K562 (cell line): ENCODE measurements at regions not wholly inside any gene's neighbourhood (a gene's known extent, or its start where the extent isn't known, plus 50 kb on each side); places are given as distances from the start of the nearest gene placed in this dataset.

Experiments
- ATAC-seq: fragments of 200-7000 bp; cut with Tn5 transposase; 3 replicates; pipeline ENCODE4 v1.9.1; 2020; ENCODE audit warnings: moderate library complexity
- BruUV-seq: library from RNA; stranded (reverse); fragments of 400-500 nt; replicated peaks from 2 replicates; lab custom pipeline; 2021; lab: Mats Ljungman, UMichigan
- CTCF ChIA-PET: fragments of 300-600 bp; formaldehyde crosslinking; extraction: SDS; loops from one replicate; lab custom pipeline; 2021; ENCODE audit warnings: low intra/inter-chr PET ratio; lab: Yijun Ruan, JAX
- POLR2A ChIA-PET: fragments of 300-600, 350-650 bp; sonication (Branson Sonifier 250); formaldehyde crosslinking; extraction: SDS; loops from one replicate; lab custom pipeline; 2021; ENCODE audit warnings: antibody characterized with exemption, inconsistent platforms; lab: Yijun Ruan, JAX
- DNase-seq, 4 experiments: peaks; one replicate each; pipeline versions ENCODE4 v3.0.0 to v3.0.0-alpha.2; 2011 to 2018; ENCODE audit warnings: low spot score in 3 of 4, mixed read lengths in 3 of 4; ENCODE audit errors: extremely low read depth in 1 of 4
- FAIRE-seq: peaks from 2 replicates; lab custom pipeline; 2011; peaks lifted over from hg19 to GRCh38; lab: Jason Lieb, UNC
- H2AFZ ChIP-seq: 2 replicates; pipeline ENCODE4 v1.6.0; 2011; ENCODE audit warnings: low read depth, low read length, control low read depth, inconsistent platforms
- H3K27ac ChIP-seq: fragments of 200-600 bp; 3 replicates; pipeline ENCODE4 v1.8.0; 2011; ENCODE audit warnings: low read depth, mild to moderate bottlenecking, control low read depth, inconsistent platforms, low read length, moderate library complexity, mixed read lengths; ENCODE audit errors: extremely low read depth
- H3K27me3 ChIP-seq, 2 experiments: fragments of 300-600 bp in 1 of 2; 2 replicates in 1 of 2; 3 replicates in 1 of 2; pipeline versions ENCODE4 v1.6.0 to v1.8.0; 2011; ENCODE audit warnings: inconsistent platforms in 2 of 2, low read length in 2 of 2, mild to moderate bottlenecking in 1 of 2, mixed read lengths in 1 of 2, moderate library complexity in 1 of 2; ENCODE audit not compliant: control insufficient read depth in 2 of 2, insufficient read depth in 2 of 2
- H3K36me3 ChIP-seq: fragments of 300-600 bp; 3 replicates; pipeline ENCODE4 v1.8.0; 2011; ENCODE audit warnings: mild to moderate bottlenecking, low read length, inconsistent platforms; ENCODE audit not compliant: control insufficient read depth, insufficient read depth
- H3K4me1 ChIP-seq, 2 experiments: fragments of 200-600 bp in 1 of 2; replicated peaks in 1 of 2; 2 replicates in 1 of 2; 3 replicates in 1 of 2; pipeline versions ENCODE4 v1.5.1 to v1.8.0; 2011; ENCODE audit warnings: inconsistent platforms in 2 of 2, low read length in 2 of 2, mild to moderate bottlenecking in 1 of 2, mixed read lengths in 1 of 2, moderate library complexity in 1 of 2; ENCODE audit not compliant: control insufficient read depth in 2 of 2, insufficient read depth in 2 of 2
- H3K4me2 ChIP-seq: 2 replicates; pipeline ENCODE4 v1.6.1; 2011; ENCODE audit warnings: low read length, control low read depth, inconsistent platforms, mixed read lengths; ENCODE audit not compliant: insufficient read depth
- H3K4me3 ChIP-seq: fragments of 200-600 bp; sonication (generic), shearing (Covaris generic); 2 replicates; pipeline ENCODE4 v1.5.1; 2016; ENCODE audit warnings: control low read depth, inconsistent platforms
- H3K79me2 ChIP-seq: fragments of 200-600 bp; 3 replicates; pipeline ENCODE4 v1.8.0; 2011; ENCODE audit warnings: low read length, inconsistent platforms; ENCODE audit not compliant: control insufficient read depth, insufficient read depth
- H3K9ac ChIP-seq, 2 experiments: 2 replicates each; pipeline versions ENCODE4 v1.6.0 to v1.6.1; 2011; ENCODE audit warnings: low read depth in 2 of 2, low read length in 2 of 2, control low read depth in 1 of 2, inconsistent platforms in 1 of 2, mild to moderate bottlenecking in 1 of 2, mixed read lengths in 1 of 2; ENCODE audit not compliant: insufficient read depth in 1 of 2
- H3K9me1 ChIP-seq: one replicate; pipeline ENCODE4 v1.6.0; 2011; ENCODE audit warnings: inconsistent platforms, mild to moderate bottlenecking, low read length, moderate library complexity; ENCODE audit not compliant: control insufficient read depth, insufficient read depth
- H3K9me3 ChIP-seq: replicated peaks from 2 replicates; pipeline ENCODE4 v1.5.1; 2011; ENCODE audit warnings: low read depth, low read length, inconsistent platforms; ENCODE audit not compliant: control insufficient read depth, insufficient read depth
- H4K20me1 ChIP-seq: replicated peaks from 2 replicates; pipeline ENCODE4 v1.6.1; 2011; ENCODE audit warnings: low read length, inconsistent platforms, mixed read lengths; ENCODE audit not compliant: control insufficient read depth, insufficient read depth
- ARID2 ChIP-seq: fragments of 450-650 bp; IDR thresholded peaks from 2 replicates; pipeline ENCODE4 v1.6.1; 2017; ENCODE audit warnings: antibody characterized with exemption, mild to moderate bottlenecking
- HCFC1 ChIP-seq: IDR thresholded peaks from 2 replicates; pipeline ENCODE4 v1.6.1; 2012; ENCODE audit warnings: low read depth, low read length, improper control_type of control experiment
- KHSRP ChIP-seq: fragments of 450-650 bp; IDR thresholded peaks from 2 replicates; pipeline ENCODE4 v1.6.1; 2017
- KLF1 ChIP-seq: fragments of 450-650 bp; IDR thresholded peaks from 2 replicates; pipeline ENCODE4 v1.6.1; 2016; ENCODE audit warnings: missing genetic modification characterization, missing compliant biosample characterization
- LARP7 ChIP-seq: fragments of 450-650 bp; IDR thresholded peaks from 2 replicates; pipeline ENCODE4 v1.6.1; 2016
- PHF8 ChIP-seq: fragments of 200-600 bp; sonication (generic); IDR thresholded peaks from 2 replicates; pipeline ENCODE4 v1.6.1; 2012; ENCODE audit warnings: mixed run types, mild to moderate bottlenecking, inconsistent platforms, low read length, moderate library complexity, borderline replicate concordance
- RAD51 ChIP-seq: fragments of 450-650 bp; IDR thresholded peaks from 2 replicates; pipeline ENCODE4 v1.7.1; 2016; ENCODE audit warnings: low read depth, mild to moderate bottlenecking, borderline replicate concordance
- RBM17 ChIP-seq: fragments of 200-400 bp; formaldehyde crosslinking; IDR thresholded peaks from 2 replicates; pipeline ENCODE4 v1.6.1; 2017; ENCODE audit warnings: low read depth, mild to moderate bottlenecking, low read length, borderline replicate concordance
- TFE3 ChIP-seq: fragments of 450-650 bp; formaldehyde crosslinking; IDR thresholded peaks from 2 replicates; pipeline ENCODE4 v1.4.0; 2020; ENCODE audit warnings: mild to moderate bottlenecking, mixed read lengths
- ZBTB2 ChIP-seq: fragments of 450-650 bp; IDR thresholded peaks from 2 replicates; pipeline ENCODE4 v1.6.1; 2016; ENCODE audit warnings: antibody characterized with exemption
- ZBTB49 ChIP-seq: sonication (generic); formaldehyde crosslinking; IDR thresholded peaks from 2 replicates; pipeline ENCODE4 v1.8.0; 2022; ENCODE audit warnings: missing genetic modification reagents, mild to moderate bottlenecking, borderline replicate concordance
- ZNF347 ChIP-seq: fragments of 450-650 bp; formaldehyde crosslinking; IDR thresholded peaks from 2 replicates; pipeline ENCODE4 v1.4.0; 2020; ENCODE audit warnings: low read depth, mild to moderate bottlenecking, moderate library complexity
- WGBS: fragments of 100-300 bp; shearing (Covaris generic); methylation state at CpG from one replicate; pipeline ENCODE4 v1.1.6; 2016; ENCODE audit warnings: low coverage, mixed read lengths; ENCODE audit not compliant: insufficient coverage; ENCODE audit errors: missing lambda C conversion rate; 5-methylcytosine and 5-hydroxymethylcytosine counted together
- in situ Hi-C: fragments of 300-500 bp; cut with MboI; formaldehyde crosslinking; loops from 4 replicates; pipeline ENCODE4 v1.15.0; 2018; ENCODE audit warnings: inconsistent platforms, mixed read lengths
- intact Hi-C: fragments of 100-400 bp; cut with micrococcal nuclease; formaldehyde crosslinking; loops from 2 replicates; pipeline ENCODE4 v1.14.2; 2022

- Histone ChIP-seq H3K4me3 (no peak overlapping the region), H2AFZ (no peak overlapping the region), H3K79me2 (no peaks in the 10 kb centered on the region), H4K20me1 (no peaks in the 10 kb centered on the region), H3K27ac (no peak overlapping the region), H3K36me3 (no peaks in the 10 kb centered on the region), H3K9me3 (no peaks in the 10 kb centered on the region), H3K9ac (no peak overlapping the region), H3K9me1 (no peaks in the 10 kb centered on the region), H3K4me1 (no peaks in the 10 kb centered on the region), H3K27me3 (peaks cover 2 to 40% of the 10 kb centered on the region in 2 experiments; a peak in 4 of 5 replicates), H3K4me2 (no peak overlapping the region)
- DNase-seq (no peak), ATAC-seq (no peak), FAIRE-seq (no peak)
- POLR2A ChIA-PET: interaction anchor here (0.8 kb wide), 1 partner anchor 21 kb away, joined by 3 read pairs; no protein-coding TSS in a partner anchor
- CTCF ChIA-PET: no interaction called here
- in situ Hi-C loops (loop anchor here (10.0 kb wide), 1 partner anchor 1467 kb away; no protein-coding TSS in a partner anchor), intact Hi-C loops (no loop called here)
- TF ChIP-seq KLF1 (no peak), ZNF347 (CRISPR knock-in tag) (no peak), PHF8 (no peak), ZBTB2 (no peak), LARP7 (no peak), RBM17 (no peak), KHSRP (no peak), TFE3 (no peak), RAD51 (no peak), HCFC1 (no peak), ARID2 (no peak), ZBTB49 (CRISPR knock-in tag) (no peak)
- no TSS peak for BruUV-seq
- 0% methylated on average over 9 of the region's 9 CpGs for WGBS
Measured at GRCh38 chr15:69987492-69988489, 109.9 kb downstream of the TLE3 start.
